Loucy (cell line): ENCODE measurements at regions not wholly inside any gene's neighbourhood (a gene's known extent, or its start where the extent isn't known, plus 50 kb on each side); places are given as distances from the start of the nearest gene placed in this dataset.

Experiments used
- CTCF ChIP-seq: fragments of 200-600 bp; sonication (generic); conservative IDR thresholded peaks from 2 replicates; pipeline ENCODE4 v1.5.1; 2014; ENCODE audit warnings: mild to moderate bottlenecking, antibody characterized with exemption, low read length
- EZH2phosphoT487 ChIP-seq: fragments of 200-600 bp; IDR thresholded peaks from 2 replicates; pipeline ENCODE4 v1.6.1; 2018; ENCODE audit warnings: antibody characterized with exemption, mild to moderate bottlenecking, moderate library complexity, borderline replicate concordance

DNA sequence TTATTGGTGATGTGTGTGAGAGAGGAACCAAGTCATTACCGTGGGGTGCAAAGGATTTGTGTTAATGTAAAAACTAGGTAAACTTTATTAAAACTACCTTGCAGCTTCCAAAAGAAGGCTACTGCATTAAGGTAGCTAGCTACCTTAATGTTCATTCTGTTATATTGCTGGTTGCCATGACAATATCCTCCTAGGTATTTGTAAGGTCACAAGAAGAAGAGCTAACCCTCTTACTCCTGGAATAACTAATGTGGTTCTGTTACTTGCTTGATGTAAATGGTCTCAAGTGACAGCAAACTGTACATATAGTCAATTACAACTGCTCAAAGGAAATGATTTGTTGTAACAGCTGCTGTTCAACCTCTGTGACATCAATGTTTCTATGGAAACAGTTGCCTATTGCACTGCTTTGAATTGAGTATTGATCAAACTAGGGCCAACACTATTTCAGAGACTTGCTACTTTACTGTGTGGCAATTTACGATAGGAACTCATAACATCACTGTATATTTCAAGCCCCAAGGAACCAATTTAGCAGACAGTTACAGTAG, 319.8 kb upstream of the HNRNPA3 start:
- TF ChIP-seq CTCF = no peak
- TF ChIP-seq EZH2phosphoT487 = no peak
